Epidermal melanocyte (primary cell): ENCODE measurements at regions not wholly inside any gene's neighbourhood (a gene's known extent, or its start where the extent isn't known, plus 50 kb on each side); places are given as distances from the start of the nearest gene placed in this dataset.
"Not testable (repeated sequence)": the region's sequence is repeated elsewhere in the genome, so short reads cannot be mapped to it uniquely, and the experiment has no call there.

Experiments used
- DNase-seq: peaks from one replicate; pipeline ENCODE4 v3.0.0; 2011; ENCODE audit warnings: low spot score; ENCODE audit not compliant: insufficient read length

DNA sequence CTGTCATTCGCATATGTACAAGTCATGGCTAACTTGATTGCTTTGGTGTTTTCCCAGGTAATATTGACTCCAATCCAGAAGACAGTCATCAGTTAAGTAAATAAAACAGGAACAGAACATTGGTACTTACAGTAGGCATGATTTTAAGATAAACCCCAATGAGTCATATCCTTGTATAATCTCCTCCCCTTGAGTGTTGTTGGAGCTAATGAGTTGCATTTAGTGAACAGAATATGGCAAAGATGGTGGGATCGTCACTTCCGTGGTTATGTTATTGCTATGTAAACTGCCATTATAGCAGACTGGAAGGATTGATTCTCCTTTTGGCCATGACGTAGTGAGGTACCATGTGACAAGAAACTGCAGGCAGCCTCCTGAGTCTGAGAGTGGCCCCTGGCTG lies 102.2 kb downstream of the TMX1 start:
- no peak for DNase-seq

DNA sequence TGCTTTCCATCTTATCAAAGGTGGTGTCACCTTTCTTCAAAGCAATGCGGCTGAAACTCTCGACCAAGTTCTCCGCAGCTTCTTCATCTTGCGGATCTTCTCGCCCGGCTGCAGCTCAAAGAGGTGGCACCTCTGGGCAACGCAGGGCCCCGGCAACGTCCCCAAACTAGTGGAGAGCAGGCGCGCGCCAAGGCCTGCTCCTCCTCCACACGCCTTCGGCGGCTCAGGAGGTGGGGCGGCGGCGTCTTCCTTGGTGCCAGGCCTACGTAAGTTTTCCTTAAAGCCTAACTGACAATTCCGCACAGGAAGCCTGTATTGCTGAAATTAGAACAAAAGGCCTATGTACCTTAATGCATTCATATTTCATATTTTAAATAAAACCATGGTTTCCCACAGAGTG lies 112.0 kb downstream of the TMX1 start:
- no peak for DNase-seq

DNA sequence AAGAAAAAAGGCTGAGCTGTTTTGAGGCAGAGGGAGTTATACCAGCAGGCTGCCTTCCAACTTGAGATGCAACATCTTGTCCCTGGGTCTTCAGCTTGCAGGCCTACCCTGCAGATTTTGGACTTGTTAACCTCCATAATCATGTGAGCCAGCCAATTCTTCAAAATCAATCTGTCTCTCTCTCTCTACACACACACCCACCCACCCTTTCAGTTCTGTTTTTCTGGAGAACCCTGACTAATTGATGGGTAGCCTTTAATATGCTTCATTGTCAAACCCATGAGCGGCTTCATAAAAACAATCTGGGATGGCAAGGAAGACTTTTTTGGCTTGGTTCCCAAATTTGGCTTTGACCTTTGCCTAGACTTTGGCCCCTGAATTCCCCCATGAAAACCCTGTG lies 113.9 kb downstream of the TMX1 start:
- no peak for DNase-seq

DNA sequence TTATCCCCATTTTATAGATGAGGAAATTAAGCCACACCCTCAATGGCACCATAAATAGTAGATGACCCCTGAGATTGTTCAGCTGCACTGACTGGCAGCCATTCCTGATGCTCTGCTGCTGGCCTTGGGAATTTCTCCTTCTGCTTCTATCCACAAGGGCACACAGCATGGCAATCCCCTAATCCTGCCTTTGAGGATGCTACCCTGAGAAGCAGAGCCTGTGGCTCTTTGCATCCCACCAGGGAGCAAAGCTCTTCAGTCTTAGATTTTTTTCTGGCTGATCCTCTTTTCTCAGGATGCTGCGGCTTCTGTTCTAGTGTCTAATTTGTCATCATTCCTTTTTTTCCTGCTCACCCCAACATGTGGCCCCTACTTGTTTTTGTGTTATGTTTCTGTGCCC lies 114.8 kb downstream of the TMX1 start:
- no peak for DNase-seq

DNA sequence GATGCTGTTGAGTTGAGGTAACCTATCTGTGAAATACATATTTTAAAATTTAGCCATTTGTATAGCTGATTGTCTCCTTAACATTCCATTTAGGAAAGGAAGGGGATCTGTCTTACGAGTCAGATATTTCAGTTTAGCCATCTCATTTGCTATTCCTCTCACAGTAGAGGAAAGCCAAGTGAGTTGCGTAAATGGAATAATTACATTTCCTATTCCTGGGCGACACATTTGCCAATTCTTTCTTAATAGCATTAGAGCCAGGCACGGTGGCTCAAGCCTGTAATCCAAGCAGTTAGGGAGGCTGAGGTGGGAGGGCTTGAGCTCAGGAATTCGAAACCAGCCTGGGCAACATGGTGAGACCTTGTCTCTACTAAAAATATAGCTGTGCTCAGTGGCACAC lies 116.3 kb downstream of the TMX1 start:
- DNase-seq: no peak

DNA sequence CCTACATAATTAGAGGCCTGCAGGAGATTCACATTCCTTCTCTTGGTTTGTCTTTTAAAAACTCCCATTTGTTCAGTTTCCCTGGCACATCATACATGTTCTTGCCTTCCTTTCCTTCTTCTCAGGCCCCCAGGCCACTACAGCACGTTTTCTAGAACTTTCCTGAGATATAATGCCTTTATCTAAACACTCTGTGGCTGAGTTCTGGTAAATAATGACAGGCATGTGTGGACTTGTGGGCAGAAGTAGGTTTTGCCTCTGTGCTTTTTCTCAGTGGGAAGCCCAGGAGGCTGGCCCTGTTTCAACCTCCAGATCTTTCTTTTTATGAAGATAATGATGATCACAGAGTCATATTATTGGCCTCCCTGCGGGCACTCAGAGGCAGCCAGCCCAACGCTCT lies 117.2 kb downstream of the TMX1 start:
- DNase-seq: no peak

DNA sequence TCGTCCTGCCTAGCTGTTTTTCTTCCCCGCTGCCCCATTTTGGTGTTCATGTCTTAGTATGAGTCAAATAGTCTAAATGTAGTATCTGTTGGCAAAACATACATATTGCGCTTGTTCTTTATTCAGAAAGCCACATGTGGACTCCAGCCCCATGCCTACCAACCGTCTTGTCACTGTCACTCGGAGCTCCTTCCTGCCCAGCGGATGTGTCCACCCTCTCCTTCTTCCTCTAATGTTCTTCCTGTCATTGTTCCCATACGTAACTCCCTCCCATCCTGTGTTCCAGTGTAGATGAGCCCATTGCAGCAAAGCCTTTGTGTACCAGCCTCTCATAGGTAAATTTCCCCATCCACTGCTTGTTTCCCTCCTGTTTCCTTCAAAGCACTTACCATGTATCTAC lies 120.5 kb downstream of the TMX1 start:
- no peak for DNase-seq

DNA sequence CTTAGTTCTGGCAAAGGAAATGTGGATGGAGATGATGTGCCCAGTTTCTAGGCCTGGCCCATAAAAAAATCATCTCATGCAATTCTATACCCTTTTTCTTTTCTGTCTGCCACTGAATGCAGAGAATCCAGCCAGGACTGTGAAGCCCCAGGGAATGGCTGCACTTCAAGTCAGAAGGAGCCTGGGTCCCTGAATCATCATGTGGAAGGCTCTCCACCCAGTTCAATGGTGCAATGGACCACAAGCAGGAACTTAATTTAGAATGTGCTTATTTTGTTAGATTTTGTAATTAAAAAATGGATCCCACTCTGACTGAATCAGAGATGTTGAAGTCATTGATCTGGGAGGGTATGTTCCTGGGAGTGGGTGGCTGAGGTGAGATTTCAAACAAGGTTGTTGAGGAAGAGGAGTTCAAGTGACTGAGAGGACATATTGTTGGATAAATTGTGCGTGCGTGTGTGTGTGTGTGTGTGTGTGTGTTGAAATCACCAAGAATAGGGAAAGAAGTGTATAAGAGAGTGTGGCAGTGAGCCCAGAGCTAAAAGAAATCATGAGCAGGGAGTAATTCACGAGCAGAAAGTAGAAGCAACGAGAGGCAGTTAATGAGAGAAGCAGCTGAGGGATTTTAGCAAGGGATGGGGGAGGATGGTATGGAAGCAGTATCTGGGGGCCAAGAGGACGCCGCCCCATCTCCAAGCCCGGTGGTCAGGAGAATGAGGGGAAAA lies 125.4 kb downstream of the TMX1 start:
- DNase-seq: no peak

DNA sequence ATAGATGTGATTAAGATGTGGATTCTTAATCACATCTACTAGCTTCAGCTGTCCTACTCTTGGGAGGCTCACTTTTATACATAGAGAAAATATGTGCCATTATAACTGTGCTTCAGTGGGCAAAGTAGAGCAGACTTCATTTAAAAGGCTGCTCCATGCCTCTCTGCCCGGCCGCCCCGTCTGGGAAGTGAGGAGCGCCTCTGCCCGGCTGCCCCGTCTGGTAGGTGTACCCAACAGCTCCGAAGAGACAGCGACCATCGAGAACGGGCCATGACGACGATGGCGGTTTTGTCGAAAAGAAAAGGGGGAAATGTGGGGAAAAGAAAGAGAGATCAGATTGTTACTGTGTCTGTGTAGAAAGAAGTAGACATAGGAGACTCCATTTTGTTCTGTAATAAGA lies 126.4 kb downstream of the TMX1 start:
- not testable (repeated sequence) for DNase-seq

DNA sequence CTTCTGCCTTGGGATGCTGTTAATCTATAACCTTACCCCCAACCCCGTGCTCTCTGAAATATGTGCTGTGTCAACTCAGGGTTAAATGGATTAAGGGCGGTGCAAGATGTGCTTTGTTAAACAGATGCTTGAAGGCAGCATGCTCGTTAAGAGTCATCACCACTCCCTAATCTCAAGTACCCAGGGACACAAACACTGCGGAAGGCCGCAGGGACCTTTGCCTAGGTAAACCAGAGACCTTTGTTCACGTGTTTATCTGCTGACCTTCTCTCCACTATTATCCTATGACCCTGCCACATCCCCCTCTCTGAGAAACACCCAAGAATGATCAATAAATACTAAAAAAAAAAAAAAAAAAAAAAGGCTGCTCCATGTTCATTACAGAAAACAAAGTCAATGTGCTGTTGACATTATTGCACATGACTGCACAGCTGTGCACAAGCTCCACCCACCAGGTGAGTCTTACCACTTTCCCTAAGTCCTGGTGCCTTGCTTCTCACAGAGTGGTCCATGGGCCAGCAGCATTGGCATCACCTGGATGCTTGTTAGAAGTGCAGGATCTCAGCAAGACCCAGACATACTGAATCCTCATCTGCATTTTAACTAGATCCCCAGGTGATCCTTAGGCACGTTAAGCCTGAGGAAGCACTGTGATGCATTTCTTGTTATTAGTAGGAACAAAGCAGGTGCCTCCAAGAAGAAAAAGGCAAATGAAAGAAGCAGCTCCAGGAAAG lies 127.0 kb downstream of the TMX1 start:
- DNase-seq: not testable (repeated sequence)

DNA sequence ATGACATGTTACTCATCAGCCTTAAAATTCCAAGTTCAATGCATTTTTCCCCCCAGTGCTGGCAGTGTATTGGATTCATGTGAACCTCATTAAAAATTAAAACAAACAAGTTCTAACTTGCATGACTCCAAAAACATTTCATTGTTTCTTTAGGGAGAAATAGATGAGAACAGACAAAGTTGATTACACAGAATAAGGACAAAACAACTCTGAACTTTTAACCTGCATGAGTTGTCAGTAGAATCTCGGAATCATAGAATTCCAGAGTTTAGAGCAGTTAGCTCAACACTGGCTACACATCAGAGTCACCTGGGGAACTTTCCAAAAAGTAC lies 127.5 kb downstream of the TMX1 start:
- DNase-seq: no peak

DNA sequence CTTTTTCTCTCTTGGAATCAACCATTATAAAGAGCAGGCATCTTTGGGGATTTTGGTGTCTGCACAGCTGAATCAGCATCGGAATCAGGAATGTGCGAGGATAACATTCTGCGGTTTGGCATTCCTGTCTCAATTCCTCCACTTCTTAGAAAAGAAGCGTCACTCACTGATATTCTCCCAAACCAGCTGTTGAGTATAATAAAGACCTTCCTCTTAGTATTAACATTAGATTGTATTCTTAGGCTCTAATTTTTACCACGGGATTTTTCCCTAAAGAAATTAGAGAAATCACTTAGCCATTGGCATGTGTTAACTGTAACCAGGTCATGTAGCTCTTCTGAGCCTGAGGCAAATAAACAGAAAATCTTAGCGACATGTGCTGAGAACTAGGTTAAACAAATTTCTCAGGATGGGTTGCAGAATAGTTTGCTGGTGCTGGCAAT lies 128.7 kb downstream of the TMX1 start:
- DNase-seq: peak; percentile 57

DNA sequence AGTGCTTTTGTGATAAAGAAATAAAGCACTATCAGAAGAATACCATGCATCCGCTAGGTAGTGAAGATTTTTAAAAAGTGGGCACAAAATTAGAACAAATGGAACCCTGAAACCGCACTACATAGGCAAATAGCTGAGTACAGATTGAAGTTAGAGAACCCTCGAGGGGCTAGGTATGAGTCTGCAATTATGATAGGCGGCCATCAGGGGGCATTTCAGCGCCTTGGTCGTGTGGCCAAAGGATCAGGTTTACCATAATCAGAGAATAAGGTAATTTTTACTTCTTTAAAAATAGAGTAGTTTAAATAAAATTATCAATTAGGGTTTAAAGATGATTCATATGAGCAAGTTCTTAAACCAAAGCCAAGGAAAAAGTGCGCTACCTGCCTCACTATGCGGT lies 129.8 kb downstream of the TMX1 start:
- DNase-seq: no peak

DNA sequence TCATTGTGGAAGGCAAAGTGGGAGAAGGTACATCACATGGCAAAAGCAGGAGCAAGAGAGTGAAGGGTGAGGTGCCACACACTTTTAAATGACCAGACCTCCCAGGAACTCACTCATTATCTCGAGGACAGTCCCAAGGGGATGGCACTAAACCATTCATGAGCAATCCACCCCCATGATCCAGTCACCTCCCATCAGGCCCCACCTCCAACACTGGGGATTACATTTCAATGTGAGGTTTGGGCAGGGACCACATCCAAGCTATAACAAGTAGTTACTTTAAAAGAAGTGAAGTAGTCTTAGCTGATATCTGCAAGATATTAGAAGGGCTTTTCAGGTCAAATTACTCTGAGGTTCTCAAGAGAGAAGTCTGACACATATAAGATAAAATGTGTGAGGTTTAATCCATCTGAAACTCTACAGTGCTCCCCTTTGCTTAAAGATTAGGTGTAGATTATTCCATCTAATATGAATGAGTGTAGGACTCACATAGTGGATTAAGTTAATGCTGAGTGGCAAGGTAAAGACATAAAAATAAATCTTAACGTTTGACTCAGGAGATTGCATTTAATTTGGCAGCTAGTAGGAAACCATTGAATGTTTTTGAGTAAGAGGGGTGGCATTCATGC lies 130.8 kb downstream of the TMX1 start:
- DNase-seq: no peak

DNA sequence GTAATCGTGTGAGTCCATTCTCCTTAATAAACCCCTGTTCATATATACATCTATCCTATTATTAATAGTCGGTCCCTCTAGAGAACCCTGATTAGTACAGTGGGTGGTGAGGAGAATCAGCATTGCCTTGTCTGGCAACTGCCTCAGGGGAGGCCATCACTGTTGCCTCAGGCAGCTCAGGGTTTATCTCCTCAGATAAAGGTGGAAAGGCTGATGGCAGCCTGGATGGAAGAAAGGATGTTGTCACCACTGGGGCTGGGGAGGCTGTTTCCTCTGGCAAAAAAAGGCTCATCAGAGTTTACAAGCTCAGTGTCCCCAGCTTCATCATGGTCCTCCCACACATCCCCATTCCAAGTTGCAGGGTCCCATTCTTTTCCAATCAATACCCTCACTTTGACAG lies 137.1 kb downstream of the TMX1 start:
- DNase-seq: not testable (repeated sequence)

DNA sequence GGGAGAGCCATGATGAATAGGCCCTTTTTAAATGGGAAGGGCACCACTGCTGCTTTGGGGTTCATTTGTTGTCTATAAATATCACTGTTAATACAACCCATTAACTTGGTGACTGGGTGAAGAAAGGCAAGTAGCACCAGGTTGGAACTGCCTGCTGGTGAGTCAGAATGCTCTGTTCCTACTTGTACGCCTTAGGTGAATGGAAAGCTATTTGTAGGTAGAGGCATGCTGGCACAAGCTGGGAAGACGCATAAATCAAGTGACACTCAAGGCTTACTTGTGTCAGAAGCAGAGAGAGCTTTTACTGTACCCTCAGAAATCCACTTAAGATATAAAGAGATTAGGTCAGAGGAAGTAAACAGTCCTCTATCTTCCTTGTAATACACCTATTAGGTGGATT lies 142.5 kb downstream of the TMX1 start:
- DNase-seq: no peak

DNA sequence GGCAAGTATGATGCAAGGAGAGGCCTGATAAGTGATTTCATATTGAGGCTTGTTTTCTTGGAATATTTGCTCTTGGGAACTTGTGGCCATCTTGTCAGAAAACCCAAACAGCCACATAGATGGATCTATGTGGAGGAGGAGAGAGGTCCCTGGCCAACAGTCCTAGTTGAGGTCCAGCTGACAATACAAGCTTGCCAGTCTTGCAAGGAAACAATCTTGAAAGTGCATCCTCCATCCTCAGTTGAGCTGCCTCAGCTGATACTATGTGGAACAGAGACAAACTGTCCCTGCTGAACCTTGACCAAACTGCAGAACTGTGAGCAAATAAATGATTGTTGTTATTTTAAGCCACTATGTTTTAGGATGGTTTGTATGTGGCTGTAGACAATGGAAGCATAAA lies 146.4 kb downstream of the TMX1 start:
- no peak for DNase-seq

DNA sequence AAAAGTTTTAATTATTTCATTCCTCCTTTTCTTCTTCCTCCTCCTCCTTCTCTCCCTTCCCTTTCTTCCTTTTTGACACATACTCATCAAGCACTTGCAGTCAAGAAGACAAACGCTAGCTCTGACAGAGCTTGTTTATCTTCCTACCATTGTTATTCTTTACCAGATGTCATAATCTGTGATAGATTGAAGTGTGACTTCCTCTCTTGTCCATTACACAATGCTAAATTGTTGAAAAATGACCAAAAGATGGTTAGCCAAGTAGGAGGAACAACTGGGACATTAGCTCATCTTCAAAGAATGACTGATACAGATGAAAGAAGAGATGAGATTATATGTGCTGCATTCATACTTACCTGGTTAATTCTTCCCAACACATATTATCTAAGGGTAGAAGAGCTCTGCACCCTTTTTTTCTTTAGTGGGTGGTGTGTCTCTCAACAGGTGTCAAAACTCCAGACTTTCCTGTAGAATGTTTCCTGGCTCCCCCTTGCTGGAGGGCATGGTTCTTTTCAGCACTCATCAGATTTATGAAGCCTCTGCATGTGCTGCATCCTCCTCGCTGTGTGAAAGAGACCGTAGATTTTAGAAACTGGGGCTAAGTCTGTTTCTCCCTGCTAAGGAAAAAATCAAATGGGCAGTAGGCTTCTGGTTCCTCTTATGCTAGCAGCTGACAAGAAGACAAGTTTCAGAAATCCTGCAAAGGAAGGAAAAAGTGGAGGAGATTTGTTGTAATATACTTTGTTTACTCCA lies 147.1 kb downstream of the TMX1 start:
- no peak for DNase-seq

DNA sequence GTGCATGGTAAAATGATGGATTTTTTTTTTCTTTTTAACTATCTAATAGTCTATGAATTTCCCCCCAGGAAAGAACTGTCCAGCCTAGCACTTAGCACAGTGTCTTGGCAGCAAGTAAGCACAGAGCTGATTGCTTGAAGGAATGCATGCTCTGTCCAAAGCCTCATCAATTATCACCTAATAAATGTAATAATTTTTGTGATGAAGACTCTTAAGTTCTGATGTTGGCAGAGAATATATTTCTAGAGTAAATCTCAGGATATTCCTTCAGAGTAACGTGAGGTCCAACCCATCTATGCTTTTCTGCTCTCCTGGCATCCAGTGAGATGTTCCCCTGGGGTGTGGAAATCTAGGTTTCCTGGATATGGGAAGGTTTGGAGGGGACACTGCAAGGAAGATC lies 152.4 kb downstream of the TMX1 start:
- no peak for DNase-seq

DNA sequence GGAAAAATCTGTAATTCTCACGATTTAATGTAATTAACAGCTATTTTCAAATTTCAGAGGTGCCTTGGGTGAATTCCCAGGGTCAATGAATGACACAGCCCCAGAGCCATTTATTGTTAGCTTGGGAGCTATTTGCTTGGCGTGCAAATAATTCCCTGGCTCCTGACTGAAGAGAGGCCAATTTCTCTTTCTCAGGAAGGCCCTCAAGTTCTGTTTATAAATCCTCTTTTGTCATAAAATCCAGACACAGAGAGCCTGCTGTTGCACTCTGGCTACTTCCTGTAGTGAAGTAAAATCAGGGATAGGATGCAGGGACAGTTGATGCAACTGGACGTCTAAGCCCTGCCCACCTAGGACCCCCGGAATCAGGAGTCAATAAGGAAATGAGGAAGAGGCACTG lies 154.3 kb downstream of the TMX1 start:
- peak; percentile 40 for DNase-seq

DNA sequence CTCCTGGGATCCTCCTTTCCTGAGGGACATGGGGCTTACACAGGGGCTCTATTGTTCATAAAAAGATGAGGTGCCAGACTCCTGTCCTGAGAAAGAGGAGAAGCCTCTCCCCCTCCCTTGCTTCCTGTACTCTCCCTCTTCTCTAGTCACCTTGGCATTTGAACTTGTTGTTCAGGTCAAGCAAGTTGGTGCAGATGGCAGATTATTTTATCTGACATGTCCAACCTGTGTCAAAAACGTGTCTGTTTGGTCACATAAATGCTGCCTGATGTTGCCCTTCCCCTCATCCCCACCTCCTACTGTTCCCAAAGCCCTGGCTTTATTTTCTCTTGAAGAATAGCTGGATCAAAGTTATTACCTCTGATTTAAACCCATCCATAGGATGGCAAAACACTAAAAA lies 154.8 kb downstream of the TMX1 start:
- no peak for DNase-seq

DNA sequence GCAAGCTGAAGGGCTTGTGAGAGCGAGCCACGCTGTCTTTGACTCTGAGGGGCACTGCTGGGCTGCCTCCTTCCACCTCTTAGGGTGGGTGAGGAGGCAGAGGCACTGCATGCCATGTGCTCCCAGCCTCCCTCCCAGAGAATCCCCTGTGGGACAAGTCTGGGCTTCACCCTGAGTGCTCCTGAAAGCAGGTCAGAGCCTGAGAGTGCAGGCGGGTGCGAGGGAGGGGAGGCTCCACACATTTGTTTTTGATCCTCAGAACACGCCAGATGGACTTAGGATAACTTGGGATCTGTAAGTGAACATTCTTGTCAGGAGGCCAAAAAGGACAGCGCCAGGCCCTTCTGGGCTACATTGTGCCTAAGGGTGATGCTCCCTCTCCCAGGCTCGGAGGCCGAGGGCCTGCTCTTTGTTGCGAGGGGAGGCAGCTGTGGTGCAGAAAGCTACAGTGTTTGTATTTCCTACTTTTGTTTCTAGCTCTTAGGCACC lies 155.4 kb downstream of the TMX1 start:
- peak; percentile 47 for DNase-seq
